ENCODE measurements at regions not wholly inside any gene's neighbourhood (a gene's known extent, or its start where the extent isn't known, plus 50 kb on each side); places are given as distances from the start of the nearest gene placed in this dataset.

DNA sequence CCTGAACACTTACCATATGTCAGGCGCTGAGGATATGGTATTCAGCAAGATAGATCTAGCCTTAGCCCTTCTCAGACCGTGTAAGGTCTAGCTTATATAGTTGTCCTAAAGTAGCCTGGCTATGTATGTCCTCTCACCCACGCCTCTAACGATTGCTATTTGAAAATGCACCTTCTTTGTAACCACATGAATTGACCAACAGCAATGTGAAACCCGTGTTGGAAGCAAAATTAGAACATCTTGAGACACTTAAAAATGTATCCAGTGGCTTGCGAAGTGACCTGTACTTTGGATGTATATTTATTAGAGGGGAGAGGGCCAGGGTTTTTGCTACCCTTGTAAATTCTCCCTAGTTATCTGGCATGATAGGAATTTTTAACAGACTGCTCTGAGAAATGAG is 860.0 kb upstream of the ZEB2 start:
- Mint-ChIP-seq H3K27ac (0 out of 7 replicates have a peak overlapping the region, but pooled peaks of 1 of the 3 experiments have one; percentile 35), H3K4me1 (no peaks in the 10 kb centered on the region), H3K27me3 (ENCODE audit: low read depth) (no peaks in the 10 kb centered on the region), H3K9me3 (no peaks in the 10 kb centered on the region), H3K4me3 (no peak overlapping the region), H3K36me3 (ENCODE audit: insufficient read depth in 1 of 3, low read depth in 3 of 3) (no peaks in the 10 kb centered on the region)
- H2BK120ac ChIP-seq (ENCODE audit: low read depth, low read length, poor library complexity, severe bottlenecking) = no peak overlapping the region
- no peaks in the 10 kb centered on the region for H3K79me2 ChIP-seq (ENCODE audit: insufficient read depth, low read length)
- no peak overlapping the region for H3K4me2 ChIP-seq (ENCODE audit: insufficient read depth, insufficient read length, low read length)
- H2AK5ac ChIP-seq (ENCODE audit: insufficient read length, low read length) = no peak overlapping the region
- H3K9ac ChIP-seq (ENCODE audit: extremely low read depth, insufficient read length, low read length) = no peak overlapping the region
- H3T11ph ChIP-seq (ENCODE audit: low read length) = no peak overlapping the region
- TF ChIP-seq, protein P1, sequence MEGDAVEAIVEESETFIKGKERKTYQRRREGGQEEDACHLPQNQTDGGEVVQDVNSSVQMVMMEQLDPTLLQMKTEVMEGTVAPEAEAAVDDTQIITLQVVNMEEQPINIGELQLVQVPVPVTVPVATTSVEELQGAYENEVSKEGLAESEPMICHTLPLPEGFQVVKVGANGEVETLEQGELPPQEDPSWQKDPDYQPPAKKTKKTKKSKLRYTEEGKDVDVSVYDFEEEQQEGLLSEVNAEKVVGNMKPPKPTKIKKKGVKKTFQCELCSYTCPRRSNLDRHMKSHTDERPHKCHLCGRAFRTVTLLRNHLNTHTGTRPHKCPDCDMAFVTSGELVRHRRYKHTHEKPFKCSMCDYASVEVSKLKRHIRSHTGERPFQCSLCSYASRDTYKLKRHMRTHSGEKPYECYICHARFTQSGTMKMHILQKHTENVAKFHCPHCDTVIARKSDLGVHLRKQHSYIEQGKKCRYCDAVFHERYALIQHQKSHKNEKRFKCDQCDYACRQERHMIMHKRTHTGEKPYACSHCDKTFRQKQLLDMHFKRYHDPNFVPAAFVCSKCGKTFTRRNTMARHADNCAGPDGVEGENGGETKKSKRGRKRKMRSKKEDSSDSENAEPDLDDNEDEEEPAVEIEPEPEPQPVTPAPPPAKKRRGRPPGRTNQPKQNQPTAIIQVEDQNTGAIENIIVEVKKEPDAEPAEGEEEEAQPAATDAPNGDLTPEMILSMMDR (conservative IDR thresholded peaks at IDR 0.05) = no peak
- H2BK5ac ChIP-seq (ENCODE audit: insufficient read length, low read length) = no peak overlapping the region
- no peak overlapping the region for H2AFZ ChIP-seq (ENCODE audit: low read length)
- no CpG with 5 or more reads among the region's 6 CpGs for WGBS (ENCODE audit: extremely low coverage, insufficient read length, low lambda C conversion rate)
- no peak overlapping the region for H3K18ac ChIP-seq (ENCODE audit: insufficient read length, low read depth, low read length)
- H3K4me1 ChIP-seq (ENCODE audit: insufficient read depth, low read length) = no peaks in the 10 kb centered on the region
- no peak for DNase-seq
- no peaks in the 10 kb centered on the region for H4K20me1 ChIP-seq (ENCODE audit: control insufficient read depth, insufficient read depth, insufficient read length)
- no peak overlapping the region for H2BK12ac ChIP-seq (ENCODE audit: insufficient read length, low read depth, low read length)
- no peak overlapping the region for H3K4ac ChIP-seq (ENCODE audit: low read depth, low read length)
- no peak overlapping the region for H2BK15ac ChIP-seq (ENCODE audit: low read depth, low read length)
- H3K23ac ChIP-seq (ENCODE audit: insufficient read length, low read depth, low read length) = no peak overlapping the region
- no peaks in the 10 kb centered on the region for H3K9me3 ChIP-seq (ENCODE audit: control insufficient read depth, low read depth, low read length)
- H2BK20ac ChIP-seq (ENCODE audit: low read depth, low read length, poor library complexity, severe bottlenecking) = no peak overlapping the region
- H3K23me2 ChIP-seq (ENCODE audit: insufficient read length, low read depth, low read length, poor library complexity, severe bottlenecking) = no peaks in the 10 kb centered on the region
- H3K27me3 ChIP-seq (ENCODE audit: insufficient read depth, low read length) = no peaks in the 10 kb centered on the region
- no peak overlapping the region for H4K5ac ChIP-seq (ENCODE audit: insufficient read length, low read depth, low read length)
- no peaks in the 10 kb centered on the region for H3K79me1 ChIP-seq (ENCODE audit: insufficient read depth, low read depth, low read length, poor library complexity, severe bottlenecking)
- no peak overlapping the region for H3K56ac ChIP-seq (ENCODE audit: insufficient read length, low read depth, low read length)
- no peak overlapping the region for H4K8ac ChIP-seq (replicated peaks; ENCODE audit: insufficient read length, low read depth, low read length)
- no peak overlapping the region for H3K27ac ChIP-seq (ENCODE audit: insufficient read length, low read depth, low read length)
- H3K14ac ChIP-seq (ENCODE audit: insufficient read depth, low read length) = no peak overlapping the region
- H4K91ac ChIP-seq (ENCODE audit: insufficient read length, low read depth, low read length) = no peak overlapping the region
